ENCODE measurements at regions not wholly inside any gene's neighbourhood (a gene's known extent, or its start where the extent isn't known, plus 50 kb on each side); places are given as distances from the start of the nearest gene placed in this dataset.
A peak's percentile ranks its signal among the peaks of the same experiment; 100 is the strongest.

GRCh38 chr5:166713295-166713694, 1578.2 kb upstream of the WWC1 start:
- no peaks in the 10 kb centered on the region for H3K9me3 ChIP-seq (ENCODE audit: low read depth)
- no peaks in the 10 kb centered on the region for H3K36me3 ChIP-seq
- peak overlapping the region; percentile 82 for H3K27ac ChIP-seq
- no peaks in the 10 kb centered on the region for H3K27me3 ChIP-seq
- H3K4me1 ChIP-seq (ENCODE audit: low read depth): peaks cover 26% of the 10 kb centered on the region
- TF ChIP-seq CTCF (IDR thresholded peaks at IDR 0.05; ENCODE audit: low read depth, low read length): no peak
- H3K4me3 ChIP-seq: no peak overlapping the region
- DNase-seq (ENCODE audit: low read depth in 1 of 2, low spot score in 1 of 2): no peak

GRCh38 chr5:166716856-166717492, 1574.5 kb upstream of the WWC1 start:
- Histone ChIP-seq H3K27me3 (no peaks in the 10 kb centered on the region), H3K9me3 (ENCODE audit: low read depth) (no peaks in the 10 kb centered on the region), H3K4me3 (no peak overlapping the region), H3K27ac (no peak overlapping the region), H3K4me1 (ENCODE audit: low read depth) (peaks cover 13% of the 10 kb centered on the region), H3K36me3 (no peaks in the 10 kb centered on the region)
- DNase-seq (ENCODE audit: low read depth in 1 of 2, low spot score in 1 of 2): no peak
- TF ChIP-seq CTCF (IDR thresholded peaks at IDR 0.05; ENCODE audit: low read depth, low read length): no peak

- no peaks in the 10 kb centered on the region for H3K36me3 ChIP-seq
- H3K27ac ChIP-seq: no peak overlapping the region
- no peak overlapping the region for H3K4me3 ChIP-seq
- peaks cover under 1% of the 10 kb centered on the region for H3K4me1 ChIP-seq (ENCODE audit: low read depth)
- DNase-seq (ENCODE audit: low read depth in 1 of 2, low spot score in 1 of 2): peak in 1 of 2 donors; percentile 18
- H3K9me3 ChIP-seq (ENCODE audit: low read depth): no peaks in the 10 kb centered on the region
- TF ChIP-seq CTCF (IDR thresholded peaks at IDR 0.05; ENCODE audit: low read depth, low read length): no peak
- H3K27me3 ChIP-seq: no peaks in the 10 kb centered on the region
Measured at GRCh38 chr5:166719991-166720390, 1571.5 kb upstream of the WWC1 start.

GRCh38 chr5:166722939-166723338, 1568.5 kb upstream of the WWC1 start:
- Histone ChIP-seq H3K27ac (no peak overlapping the region), H3K4me3 (no peak overlapping the region), H3K9me3 (ENCODE audit: low read depth) (no peaks in the 10 kb centered on the region), H3K36me3 (no peaks in the 10 kb centered on the region), H3K27me3 (no peaks in the 10 kb centered on the region), H3K4me1 (ENCODE audit: low read depth) (peaks cover 18% of the 10 kb centered on the region)
- no peak for TF ChIP-seq CTCF (IDR thresholded peaks at IDR 0.05; ENCODE audit: low read depth, low read length)
- DNase-seq (ENCODE audit: low read depth in 1 of 2, low spot score in 1 of 2): peak in 1 of 2 donors; percentile 80

- Histone ChIP-seq H3K4me1 (ENCODE audit: low read depth) (peaks cover 18% of the 10 kb centered on the region), H3K9me3 (ENCODE audit: low read depth) (no peaks in the 10 kb centered on the region), H3K27ac (no peak overlapping the region), H3K4me3 (no peak overlapping the region), H3K36me3 (no peaks in the 10 kb centered on the region), H3K27me3 (no peaks in the 10 kb centered on the region)
- no peak for DNase-seq (ENCODE audit: low read depth in 1 of 2, low spot score in 1 of 2)
- TF ChIP-seq CTCF (IDR thresholded peaks at IDR 0.05; ENCODE audit: low read depth, low read length): no peak
Measured at GRCh38 chr5:166724284-166724683, 1567.2 kb upstream of the WWC1 start.

All from cardiac muscle cell (in vitro differentiated cells and primary cell).